ENCODE measurements at regions not wholly inside any gene's neighbourhood (a gene's known extent, or its start where the extent isn't known, plus 50 kb on each side); places are given as distances from the start of the nearest gene placed in this dataset.

GRCh38 chr16:72658888-72659717 is 388.8 kb downstream of the ZFHX3 start:
- no peaks in the 10 kb centered on the region for H3K36me3 ChIP-seq
- no peaks in the 10 kb centered on the region for H3K27me3 ChIP-seq
- peaks cover 0 to 7% (median 3%) of the 10 kb centered on the region in 3 donors for H3K4me1 ChIP-seq
- H3K27ac ChIP-seq: no peak overlapping the region
- no peaks in the 10 kb centered on the region for H3K9me3 ChIP-seq
- WGBS, 2 donors (ENCODE audit: low coverage in 1 of 2): 74 to 89% methylated on average over 5 of the region's 5 CpGs
- TF ChIP-seq POLR2AphosphoS5 (IDR thresholded peaks at IDR 0.05) (no peak), EP300 (IDR thresholded peaks at IDR 0.05) (no peak), POLR2A (IDR thresholded peaks at IDR 0.05) (no peak), CTCF (IDR thresholded peaks at IDR 0.05) (no peak)
- H3K4me3 ChIP-seq: no peak overlapping the region
- no peak for ATAC-seq

GRCh38 chr16:72657791-72658190 is 390.1 kb downstream of the ZFHX3 start:
- Histone ChIP-seq H3K36me3 (no peaks in the 10 kb centered on the region), H3K4me3 (no peak overlapping the region), H3K27me3 (no peaks in the 10 kb centered on the region), H3K4me1 (no peaks in the 10 kb centered on the region), H3K9me3 (no peaks in the 10 kb centered on the region), H3K27ac (no peak overlapping the region)
- TF ChIP-seq POLR2A (IDR thresholded peaks at IDR 0.05): no peak
- ATAC-seq: no peak

- Histone ChIP-seq H3K27me3 (no peaks in the 10 kb centered on the region), H3K9me3 (no peaks in the 10 kb centered on the region), H3K4me1 (no peaks in the 10 kb centered on the region), H3K36me3 (no peaks in the 10 kb centered on the region), H3K4me3 (no peak overlapping the region), H3K27ac (no peak overlapping the region)
- TF ChIP-seq POLR2A (IDR thresholded peaks at IDR 0.05): no peak
- no peak for TF ChIP-seq EP300 (IDR thresholded peaks at IDR 0.05)
- TF ChIP-seq CTCF (IDR thresholded peaks at IDR 0.05): no peak
- TF ChIP-seq POLR2AphosphoS5 (IDR thresholded peaks at IDR 0.05): no peak
- no peak for ATAC-seq
- 73 to 100% methylated on average over 1 of the region's 1 CpG for WGBS, 2 donors (ENCODE audit: low coverage in 1 of 2)
These were observed 390.8 kb downstream of the ZFHX3 start for GRCh38 chr16:72657164-72657563.

GRCh38 chr16:72654535-72654934 is 393.4 kb downstream of the ZFHX3 start:
- Histone ChIP-seq H3K36me3 (no peaks in the 10 kb centered on the region), H3K27me3 (no peaks in the 10 kb centered on the region), H3K9me3 (peaks cover 0 to 7% (median 0%) of the 10 kb centered on the region in 3 donors), H3K4me1 (no peaks in the 10 kb centered on the region), H3K27ac (no peak overlapping the region), H3K4me3 (no peak overlapping the region)
- no peak for ATAC-seq
- no peak for TF ChIP-seq POLR2AphosphoS5 (IDR thresholded peaks at IDR 0.05)
- TF ChIP-seq CTCF (IDR thresholded peaks at IDR 0.05): no peak
- TF ChIP-seq EP300 (IDR thresholded peaks at IDR 0.05): no peak
- TF ChIP-seq POLR2A (IDR thresholded peaks at IDR 0.05): no peak

- Histone ChIP-seq H3K9me3 (peaks cover 0 to 7% (median 0%) of the 10 kb centered on the region in 3 donors), H3K4me3 (no peak overlapping the region), H3K4me1 (no peaks in the 10 kb centered on the region), H3K27ac (no peak overlapping the region), H3K36me3 (no peaks in the 10 kb centered on the region), H3K27me3 (no peaks in the 10 kb centered on the region)
- whole genome bisulfite sequencing, 2 donors (ENCODE audit: low coverage in 1 of 2): 83 to 96% methylated on average over 1 to 3 of the region's 3 CpGs
- ATAC-seq: no peak
- TF ChIP-seq POLR2A (IDR thresholded peaks at IDR 0.05): no peak
- no peak for TF ChIP-seq CTCF (IDR thresholded peaks at IDR 0.05)
- no peak for TF ChIP-seq POLR2AphosphoS5 (IDR thresholded peaks at IDR 0.05)
- no peak for TF ChIP-seq EP300 (IDR thresholded peaks at IDR 0.05)
These were observed 398.5 kb downstream of the ZFHX3 start for GRCh38 chr16:72649254-72649944.
